ENCODE measurements at regions not wholly inside any gene's neighbourhood (a gene's known extent, or its start where the extent isn't known, plus 50 kb on each side); places are given as distances from the start of the nearest gene placed in this dataset.

DNA sequence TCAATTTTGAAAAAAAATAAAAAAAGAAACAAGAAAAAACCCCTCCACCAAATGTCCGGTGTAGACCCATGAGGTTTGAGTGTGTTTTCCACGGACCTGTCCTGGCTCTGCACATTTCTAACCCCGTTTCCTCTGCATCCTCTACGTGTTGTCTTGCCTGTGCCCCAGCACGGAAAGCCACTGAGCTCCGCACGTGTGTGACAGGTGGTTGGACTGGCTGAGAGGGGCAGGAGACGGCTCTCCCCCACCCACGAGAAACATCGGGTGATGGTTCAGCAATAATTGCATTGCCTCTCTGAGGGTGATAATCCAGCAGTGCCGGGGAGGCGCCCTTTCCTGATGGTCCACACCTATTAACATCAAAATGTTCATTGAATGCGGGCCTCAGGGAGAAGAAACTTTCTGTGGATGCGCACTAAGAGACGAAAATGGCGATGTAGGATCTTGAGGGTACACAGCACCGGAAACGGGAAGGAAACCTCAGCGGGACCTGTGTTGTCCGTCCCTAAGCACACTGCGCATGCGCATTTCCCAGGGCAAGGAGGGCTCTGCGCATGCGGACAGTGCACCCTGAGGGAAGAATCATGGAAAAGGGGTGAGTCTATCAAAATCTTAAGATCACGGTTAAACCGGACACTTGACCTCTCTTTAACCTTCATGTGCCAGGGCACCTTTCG is 470.1 kb upstream of the ADARB2 start:
- TF ChIP-seq CTCF (IDR thresholded peaks at IDR 0.05): no peak
- TF ChIP-seq POLR2AphosphoS5 (IDR thresholded peaks at IDR 0.05; ENCODE audit: insufficient read depth in 1 of 2, low read depth in 1 of 2): no peak
